Right lobe of liver (tissue), 4 donors: ENCODE measurements at regions not wholly inside any gene's neighbourhood (a gene's known extent, or its start where the extent isn't known, plus 50 kb on each side); places are given as distances from the start of the nearest gene placed in this dataset.

ENCODE experiments used
- CTCF ChIP-seq, 4 donors: fragments of 200-600 bp in 3 of 4; fragments of 450-650 bp in 1 of 4; IDR thresholded peaks; one replicate each; pipeline versions ENCODE4 v1.5.1 to v1.8.0; 2016 to 2022; ENCODE audit warnings: antibody characterized with exemption in 4 of 4, mild to moderate bottlenecking in 2 of 4
- POLR2A ChIP-seq: fragments of 450-650 bp; IDR thresholded peaks from one replicate; pipeline ENCODE4 v1.6.1; 2017; ENCODE audit warnings: antibody characterized with exemption, mild to moderate bottlenecking
- donor health status: DM: no; HTN: no; CAD: no.
- donor health status: DM: no; HTN: no; CAD: no.
- donor health status: DM: no; HTN: yes; CAD: no.

GRCh38 chr15:95498961-95499360, 831.5 kb upstream of the NR2F2 start:
- TF ChIP-seq POLR2A (no peak), CTCF (IDR thresholded peaks at IDR 0.05) (no peak)
